ENCODE measurements at regions not wholly inside any gene's neighbourhood (a gene's known extent, or its start where the extent isn't known, plus 50 kb on each side); places are given as distances from the start of the nearest gene placed in this dataset.

GRCh38 chr16:72367851-72368250 lies 195.9 kb upstream of the PMFBP1 start:
- no peak for TF ChIP-seq GATA3 (IDR thresholded peaks at IDR 0.05; ENCODE audit: low read depth, low read length)
- no peak for TF ChIP-seq GATA2 (IDR thresholded peaks at IDR 0.05; ENCODE audit: low read depth, low read length)
